Peyer's patch (tissue), 4 donors: ENCODE measurements at regions not wholly inside any gene's neighbourhood (a gene's known extent, or its start where the extent isn't known, plus 50 kb on each side); places are given as distances from the start of the nearest gene placed in this dataset.

ENCODE experiments used
- DNase-seq, 3 donors: peaks; one replicate each; pipeline ENCODE4 v3.0.0-alpha.2; 2017 to 2019
- H3K27ac ChIP-seq, 4 donors: fragments of 200-600 bp; sonication (generic); one replicate each; pipeline ENCODE4 v1.5.1; 2016 to 2019
- H3K27me3 ChIP-seq, 2 donors: fragments of 200-600 bp; sonication (generic); one replicate each; pipeline ENCODE4 v1.5.1; 2019
- H3K36me3 ChIP-seq, 3 donors: fragments of 200-600 bp; sonication (generic); one replicate each; pipeline ENCODE4 v1.5.1; 2016 to 2019
- H3K4me1 ChIP-seq, 4 donors: fragments of 200-600 bp; sonication (generic); one replicate each; pipeline ENCODE4 v1.5.1; 2016 to 2019
- H3K4me3 ChIP-seq, 4 donors: fragments of 200-600 bp; sonication (generic); 1 replicate in 3 of 4; 2 replicates in 1 of 4; pipeline ENCODE4 v1.5.1; 2016 to 2019; ENCODE audit warnings: mild to moderate bottlenecking in 1 of 4
- H3K9me3 ChIP-seq, 4 donors: fragments of 200-600 bp; sonication (generic); one replicate each; pipeline ENCODE4 v1.5.1; 2016 to 2019; ENCODE audit warnings: mild to moderate bottlenecking in 1 of 4
- POLR2A ChIP-seq, 2 donors: fragments of 450-650 bp; IDR thresholded peaks; one replicate each; pipeline ENCODE4 v1.5.1; 2017; ENCODE audit warnings: antibody characterized with exemption in 2 of 2, mild to moderate bottlenecking in 2 of 2, moderate library complexity in 2 of 2
- TF ChIP-seq, protein P1 (sequence below), 6 experiments: fragments of 450-650 bp in 4 of 6; fragments of 200-600 bp in 2 of 6; sonication (generic) in 1 of 6; IDR thresholded peaks; one replicate each; pipeline ENCODE4 v1.5.1; 2017 to 2019; ENCODE audit warnings: antibody characterized with exemption in 6 of 6, mild to moderate bottlenecking in 3 of 6, moderate library complexity in 1 of 6

DNA sequence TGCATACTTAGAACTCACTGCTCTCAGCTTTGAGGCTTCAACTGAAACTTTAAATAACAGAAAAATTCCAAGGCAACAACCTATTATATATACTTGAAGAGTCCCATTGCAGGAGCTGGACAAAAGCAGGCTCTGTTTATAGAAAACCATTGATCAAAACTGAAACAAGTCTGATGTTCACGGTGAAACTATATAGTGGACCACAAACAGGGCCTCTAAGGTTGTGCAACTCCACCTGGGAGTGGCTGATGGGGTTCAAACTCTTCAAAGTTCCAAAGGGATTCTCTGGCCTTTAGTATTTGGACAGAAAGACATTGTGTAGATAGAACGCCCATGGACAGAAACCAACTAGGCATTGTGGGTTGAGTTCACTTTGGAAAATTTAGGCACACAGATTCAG, 140.3 kb downstream of the ZC3H11B start:
- no peak for DNase-seq
- Histone ChIP-seq H3K9me3 (no peaks in the 10 kb centered on the region), H3K27me3 (no peaks in the 10 kb centered on the region), H3K27ac (no peak overlapping the region), H3K4me3 (no peak overlapping the region), H3K36me3 (no peaks in the 10 kb centered on the region), H3K4me1 (no peaks in the 10 kb centered on the region)
- TF ChIP-seq, protein P1, sequence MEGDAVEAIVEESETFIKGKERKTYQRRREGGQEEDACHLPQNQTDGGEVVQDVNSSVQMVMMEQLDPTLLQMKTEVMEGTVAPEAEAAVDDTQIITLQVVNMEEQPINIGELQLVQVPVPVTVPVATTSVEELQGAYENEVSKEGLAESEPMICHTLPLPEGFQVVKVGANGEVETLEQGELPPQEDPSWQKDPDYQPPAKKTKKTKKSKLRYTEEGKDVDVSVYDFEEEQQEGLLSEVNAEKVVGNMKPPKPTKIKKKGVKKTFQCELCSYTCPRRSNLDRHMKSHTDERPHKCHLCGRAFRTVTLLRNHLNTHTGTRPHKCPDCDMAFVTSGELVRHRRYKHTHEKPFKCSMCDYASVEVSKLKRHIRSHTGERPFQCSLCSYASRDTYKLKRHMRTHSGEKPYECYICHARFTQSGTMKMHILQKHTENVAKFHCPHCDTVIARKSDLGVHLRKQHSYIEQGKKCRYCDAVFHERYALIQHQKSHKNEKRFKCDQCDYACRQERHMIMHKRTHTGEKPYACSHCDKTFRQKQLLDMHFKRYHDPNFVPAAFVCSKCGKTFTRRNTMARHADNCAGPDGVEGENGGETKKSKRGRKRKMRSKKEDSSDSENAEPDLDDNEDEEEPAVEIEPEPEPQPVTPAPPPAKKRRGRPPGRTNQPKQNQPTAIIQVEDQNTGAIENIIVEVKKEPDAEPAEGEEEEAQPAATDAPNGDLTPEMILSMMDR (IDR thresholded peaks at IDR 0.05): no peak
- no peak for TF ChIP-seq POLR2A (IDR thresholded peaks at IDR 0.05)

DNA sequence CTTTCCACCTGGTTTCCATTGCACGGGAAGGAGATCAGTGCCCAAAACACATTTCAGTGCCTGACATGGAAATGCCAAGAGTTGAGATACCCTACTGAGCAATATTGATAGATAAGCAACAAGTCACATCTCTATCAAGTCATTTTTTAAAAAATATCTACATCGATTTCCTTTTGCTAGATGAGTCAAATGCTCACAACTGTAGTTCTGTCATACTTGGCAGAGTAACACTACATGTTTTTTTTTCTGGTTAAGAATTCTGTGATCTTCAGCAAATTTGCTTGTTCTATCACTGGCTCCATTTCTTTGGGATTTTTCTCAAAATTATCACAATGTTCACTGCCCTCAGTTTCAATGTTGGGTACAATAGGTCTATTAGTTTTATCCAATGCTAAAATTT, 145.4 kb downstream of the ZC3H11B start:
- Histone ChIP-seq H3K36me3 (no peaks in the 10 kb centered on the region), H3K4me1 (no peaks in the 10 kb centered on the region), H3K4me3 (no peak overlapping the region), H3K27me3 (no peaks in the 10 kb centered on the region), H3K27ac (no peak overlapping the region), H3K9me3 (no peaks in the 10 kb centered on the region)
- TF ChIP-seq POLR2A (IDR thresholded peaks at IDR 0.05): no peak
- TF ChIP-seq, protein P1 (IDR thresholded peaks at IDR 0.05): no peak
- no peak for DNase-seq

DNA sequence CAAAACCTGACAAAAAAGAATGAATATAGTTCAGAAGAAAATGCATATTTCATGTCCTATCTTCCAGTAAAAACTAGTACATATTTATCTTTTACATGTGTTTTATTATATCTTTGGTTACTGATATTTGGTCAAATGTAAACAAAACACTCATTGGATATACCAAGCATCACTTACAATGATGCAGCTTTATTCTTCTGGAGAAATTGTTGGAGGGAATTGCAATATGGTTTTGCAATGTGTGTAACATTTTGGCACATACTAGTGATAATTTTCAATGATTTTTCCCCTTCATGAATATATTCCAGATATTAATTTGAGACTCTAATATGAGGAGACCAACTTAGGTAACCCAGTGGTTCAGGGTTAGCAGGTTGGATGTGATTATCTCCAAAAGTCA, 146.1 kb downstream of the ZC3H11B start:
- no peak for DNase-seq
- H3K27ac ChIP-seq: no peak overlapping the region
- H3K36me3 ChIP-seq: no peaks in the 10 kb centered on the region
- TF ChIP-seq, protein P1 (IDR thresholded peaks at IDR 0.05): no peak
- TF ChIP-seq POLR2A (IDR thresholded peaks at IDR 0.05): no peak
- no peaks in the 10 kb centered on the region for H3K4me1 ChIP-seq
- no peaks in the 10 kb centered on the region for H3K27me3 ChIP-seq
- no peak overlapping the region for H3K4me3 ChIP-seq
- H3K9me3 ChIP-seq: no peaks in the 10 kb centered on the region

DNA sequence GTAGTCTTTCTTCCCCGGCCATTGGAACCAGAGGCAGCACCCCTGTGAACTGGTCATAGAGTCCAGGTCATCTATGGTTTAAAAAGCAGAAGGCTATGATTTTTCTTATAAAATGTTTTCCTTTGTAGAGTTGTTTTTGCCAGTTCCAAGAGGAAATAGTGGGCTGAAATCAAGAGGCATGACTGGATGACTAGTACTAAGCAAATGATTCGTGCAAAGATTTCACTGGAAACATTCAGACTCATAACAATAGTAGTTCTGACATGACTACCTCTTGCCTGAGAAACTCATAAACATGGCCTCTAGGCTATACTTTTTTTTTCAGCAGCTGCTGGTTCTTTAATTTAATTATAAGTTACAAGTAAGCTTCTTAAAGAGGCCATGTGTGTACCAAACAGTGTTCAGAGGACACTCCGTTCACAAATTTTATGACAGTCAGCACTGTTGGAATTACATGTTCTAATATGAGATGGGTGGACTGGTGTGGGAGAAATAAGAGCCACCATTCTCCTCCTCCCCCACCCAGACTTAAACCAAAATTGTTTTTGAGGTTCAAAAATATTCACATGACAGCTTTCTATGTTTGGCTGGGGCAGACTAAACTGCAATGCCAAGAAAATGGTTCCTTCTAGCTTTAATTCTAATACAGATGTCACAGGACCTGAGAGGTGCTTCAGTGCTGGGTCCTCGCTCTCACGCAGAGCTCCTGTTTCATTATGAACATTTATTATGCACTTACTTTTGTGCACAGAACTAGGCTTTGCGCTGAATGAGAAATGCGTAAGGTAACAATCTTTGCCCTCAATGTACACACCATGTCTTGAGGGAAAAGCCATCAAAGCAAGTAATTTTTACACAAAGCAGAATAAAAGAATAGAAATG, 147.5 kb downstream of the ZC3H11B start:
- Histone ChIP-seq H3K27me3 (no peaks in the 10 kb centered on the region), H3K27ac (no peak overlapping the region), H3K4me1 (no peaks in the 10 kb centered on the region), H3K4me3 (no peak overlapping the region), H3K9me3 (no peaks in the 10 kb centered on the region), H3K36me3 (no peaks in the 10 kb centered on the region)
- no peak for TF ChIP-seq POLR2A (IDR thresholded peaks at IDR 0.05)
- TF ChIP-seq, protein P1 (IDR thresholded peaks at IDR 0.05): no peak
- no peak for DNase-seq

DNA sequence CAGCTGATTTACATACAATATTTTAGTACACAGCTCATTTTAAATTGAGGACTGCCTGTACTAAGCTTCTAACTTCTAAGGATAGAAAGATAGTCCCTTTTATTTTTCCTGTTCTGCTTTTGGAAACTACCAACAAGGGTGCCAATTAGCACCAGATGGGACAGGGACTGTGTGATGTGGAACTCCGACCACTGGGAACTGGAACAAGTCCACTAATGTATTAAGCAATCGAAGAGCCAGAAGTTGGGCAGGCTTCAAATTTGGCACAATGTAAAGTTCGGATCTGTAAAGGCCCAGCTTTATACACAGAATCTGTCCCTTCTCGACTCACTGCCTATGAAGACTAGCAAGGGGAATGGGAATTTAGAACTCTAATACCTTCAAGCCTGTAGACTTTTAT, 149.3 kb downstream of the ZC3H11B start:
- no peak for TF ChIP-seq POLR2A (IDR thresholded peaks at IDR 0.05)
- TF ChIP-seq, protein P1 (IDR thresholded peaks at IDR 0.05): no peak
- no peaks in the 10 kb centered on the region for H3K36me3 ChIP-seq
- H3K9me3 ChIP-seq: no peaks in the 10 kb centered on the region
- no peaks in the 10 kb centered on the region for H3K27me3 ChIP-seq
- H3K4me1 ChIP-seq: no peaks in the 10 kb centered on the region
- no peak overlapping the region for H3K4me3 ChIP-seq
- peak in 1 of 3 donors; percentile 45 for DNase-seq
- no peak overlapping the region for H3K27ac ChIP-seq
